Sigmoid colon (tissue), 6 donors: ENCODE measurements at regions not wholly inside any gene's neighbourhood (a gene's known extent, or its start where the extent isn't known, plus 50 kb on each side); places are given as distances from the start of the nearest gene placed in this dataset.

Source experiments
- DNase-seq: peaks from one replicate; pipeline ENCODE4 v3.0.0-alpha.2; 2019
- H3K27ac ChIP-seq, 4 donors: fragments of 200-600 bp; sonication (generic); one replicate each; pipeline ENCODE4 v1.5.1; 2016 to 2019; ENCODE audit warnings: mild to moderate bottlenecking in 1 of 4
- H3K27me3 ChIP-seq, 3 donors: fragments of 200-600 bp; sonication (generic); one replicate each; pipeline ENCODE4 v1.5.1; 2019; ENCODE audit warnings: mild to moderate bottlenecking in 1 of 3
- H3K36me3 ChIP-seq, 4 donors: fragments of 200-600 bp; sonication (generic); one replicate each; pipeline ENCODE4 v1.5.1; 2016 to 2019
- H3K4me1 ChIP-seq, 4 donors: fragments of 200-600 bp; sonication (generic); one replicate each; pipeline ENCODE4 v1.5.1; 2017 to 2019
- H3K4me3 ChIP-seq, 4 donors: fragments of 200-600 bp; sonication (generic); one replicate each; pipeline ENCODE4 v1.5.1; 2017 to 2019; ENCODE audit warnings: mild to moderate bottlenecking in 2 of 4, moderate library complexity in 1 of 4
- H3K9me3 ChIP-seq, 4 donors: fragments of 200-600 bp in 3 of 4; sonication (generic) in 3 of 4; one replicate each; pipeline versions ENCODE4 v1.5.1 to v1.6.1; 2013 to 2019
- EP300 ChIP-seq, 4 donors: sonication (generic); formaldehyde crosslinking; IDR thresholded peaks; one replicate each; pipeline ENCODE4 v1.6.1; 2017; ENCODE audit warnings: antibody characterized with exemption in 4 of 4
- POLR2A ChIP-seq, 2 donors: fragments of 450-650 bp; IDR thresholded peaks; one replicate each; pipeline ENCODE4 v1.6.1; 2016; ENCODE audit warnings: antibody characterized with exemption in 2 of 2, mild to moderate bottlenecking in 2 of 2, moderate library complexity in 2 of 2
- POLR2AphosphoS5 ChIP-seq, 4 donors: sonication (generic); formaldehyde crosslinking; IDR thresholded peaks; one replicate each; pipeline ENCODE4 v1.6.1; 2017; ENCODE audit warnings: antibody characterized with exemption in 4 of 4
- WGBS, 2 donors: extraction: QIAGEN DNeasy Blood & Tissue Kit; methylation state at CpG; one replicate each; pipeline ENCODE4 v1.1.7; 2013; 5-methylcytosine and 5-hydroxymethylcytosine counted together
- intact Hi-C: fragments of 100-400 bp; cut with DNase I; formaldehyde crosslinking; loops from one replicate; pipeline ENCODE4 v1.15.1; 2023
- TF ChIP-seq, protein P1 (sequence below), 4 experiments: fragments of 450-650 bp in 3 of 4; fragments of 200-600 bp in 1 of 4; IDR thresholded peaks; one replicate each; pipeline ENCODE4 v1.5.1; 2016 to 2019; ENCODE audit warnings: antibody characterized with exemption in 4 of 4, mild to moderate bottlenecking in 3 of 4, moderate library complexity in 2 of 4
- donor health status: healthy with polysubstance abuse.
- donor health status: healthy.

DNA sequence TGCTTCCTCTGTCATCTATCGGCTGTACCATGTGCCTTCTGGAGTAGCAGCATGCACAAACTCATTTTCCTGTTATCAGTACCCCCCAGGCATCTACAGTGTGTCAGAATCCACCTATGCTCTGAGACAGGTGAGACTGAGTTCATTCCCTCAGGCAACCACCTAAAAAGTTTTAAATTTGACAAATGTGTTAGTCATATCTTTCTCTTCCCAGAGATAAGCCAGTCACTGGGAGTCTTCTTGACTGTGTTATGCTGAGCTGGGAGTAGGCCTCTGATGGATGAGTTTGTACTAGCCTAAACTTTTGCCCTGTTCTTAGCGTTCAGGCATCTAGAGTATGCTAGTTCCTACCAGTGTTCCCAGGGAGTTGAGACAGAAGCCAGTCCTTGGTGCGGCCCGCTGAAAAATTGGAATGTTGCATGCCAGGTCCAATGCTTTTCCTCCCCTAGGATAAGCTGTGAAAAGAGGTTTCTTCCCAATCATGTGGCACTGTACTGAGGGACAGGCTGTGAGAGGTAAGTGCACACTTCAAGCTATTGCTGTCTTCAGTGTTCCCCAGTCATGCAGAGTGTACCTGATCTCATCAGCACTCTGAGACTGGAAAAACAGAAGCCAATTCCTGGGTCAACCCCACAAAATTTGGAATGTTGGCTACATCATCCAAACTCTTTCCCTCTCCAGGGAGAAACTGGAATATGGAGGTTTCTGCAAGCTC, 1202.3 kb downstream of the NCAM2 start:
- TF ChIP-seq, protein P1, sequence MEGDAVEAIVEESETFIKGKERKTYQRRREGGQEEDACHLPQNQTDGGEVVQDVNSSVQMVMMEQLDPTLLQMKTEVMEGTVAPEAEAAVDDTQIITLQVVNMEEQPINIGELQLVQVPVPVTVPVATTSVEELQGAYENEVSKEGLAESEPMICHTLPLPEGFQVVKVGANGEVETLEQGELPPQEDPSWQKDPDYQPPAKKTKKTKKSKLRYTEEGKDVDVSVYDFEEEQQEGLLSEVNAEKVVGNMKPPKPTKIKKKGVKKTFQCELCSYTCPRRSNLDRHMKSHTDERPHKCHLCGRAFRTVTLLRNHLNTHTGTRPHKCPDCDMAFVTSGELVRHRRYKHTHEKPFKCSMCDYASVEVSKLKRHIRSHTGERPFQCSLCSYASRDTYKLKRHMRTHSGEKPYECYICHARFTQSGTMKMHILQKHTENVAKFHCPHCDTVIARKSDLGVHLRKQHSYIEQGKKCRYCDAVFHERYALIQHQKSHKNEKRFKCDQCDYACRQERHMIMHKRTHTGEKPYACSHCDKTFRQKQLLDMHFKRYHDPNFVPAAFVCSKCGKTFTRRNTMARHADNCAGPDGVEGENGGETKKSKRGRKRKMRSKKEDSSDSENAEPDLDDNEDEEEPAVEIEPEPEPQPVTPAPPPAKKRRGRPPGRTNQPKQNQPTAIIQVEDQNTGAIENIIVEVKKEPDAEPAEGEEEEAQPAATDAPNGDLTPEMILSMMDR (IDR thresholded peaks at IDR 0.05) = no peak
- intact Hi-C loops = no loop called here
- H3K9me3 ChIP-seq = no peaks in the 10 kb centered on the region
- no peak for DNase-seq
- H3K27me3 ChIP-seq = no peaks in the 10 kb centered on the region
- H3K4me1 ChIP-seq = no peaks in the 10 kb centered on the region
- WGBS, 2 donors = 89 to 92% methylated on average over 4 of the region's 4 CpGs
- H3K4me3 ChIP-seq = no peak overlapping the region
- no peak overlapping the region for H3K27ac ChIP-seq
- no peaks in the 10 kb centered on the region for H3K36me3 ChIP-seq

DNA sequence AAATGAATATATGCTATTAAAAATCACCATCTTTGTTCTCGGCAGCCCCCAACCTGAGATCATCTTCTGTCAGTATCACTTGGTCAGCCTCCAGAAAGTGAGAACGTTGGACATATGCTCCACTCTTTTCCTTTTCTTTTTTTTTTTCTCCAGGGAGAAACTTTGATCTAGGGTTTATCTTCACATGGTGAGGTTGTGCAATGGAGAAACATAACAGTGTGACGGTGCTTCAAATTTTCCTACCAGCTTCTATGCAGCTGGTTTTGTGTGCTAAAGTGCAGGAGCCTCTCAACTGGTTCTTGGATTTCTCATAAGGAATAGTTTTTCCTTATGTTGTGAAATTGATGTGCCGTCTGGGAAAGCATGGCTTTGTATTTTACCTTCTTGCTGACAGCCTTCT, 1202.9 kb downstream of the NCAM2 start:
- H3K27me3 ChIP-seq = no peaks in the 10 kb centered on the region
- H3K27ac ChIP-seq = no peak overlapping the region
- no peaks in the 10 kb centered on the region for H3K36me3 ChIP-seq
- intact Hi-C loops = no loop called here
- H3K4me3 ChIP-seq = no peak overlapping the region
- no peak for TF ChIP-seq POLR2A (IDR thresholded peaks at IDR 0.05)
- no peak for TF ChIP-seq EP300 (IDR thresholded peaks at IDR 0.05)
- TF ChIP-seq POLR2AphosphoS5 (IDR thresholded peaks at IDR 0.05) = no peak
- TF ChIP-seq, protein P1 (IDR thresholded peaks at IDR 0.05) = no peak
- H3K4me1 ChIP-seq = no peaks in the 10 kb centered on the region
- no peak for DNase-seq
- H3K9me3 ChIP-seq = no peaks in the 10 kb centered on the region
- 80 to 87% methylated on average over 4 of the region's 4 CpGs for whole genome bisulfite sequencing, 2 donors

DNA sequence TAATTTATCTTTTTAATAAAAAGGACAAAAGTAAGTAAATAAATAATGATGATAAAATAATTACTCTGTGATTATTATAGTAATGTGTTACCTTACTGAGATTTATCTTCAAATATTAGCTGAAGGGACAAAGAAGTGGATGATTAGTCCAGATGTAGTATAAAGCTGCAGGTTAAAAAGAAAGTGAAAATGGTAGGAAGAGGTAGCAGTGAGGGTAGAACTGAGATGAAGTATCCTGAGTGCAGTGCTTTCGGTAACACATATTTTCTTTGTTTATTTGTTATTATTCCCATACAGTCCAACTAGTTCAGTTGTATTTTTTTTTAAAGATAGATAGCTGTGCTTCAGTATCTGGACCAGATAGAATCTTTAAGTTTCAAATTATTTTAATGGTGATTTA, 1203.5 kb downstream of the NCAM2 start:
- H3K27ac ChIP-seq = no peak overlapping the region
- no peaks in the 10 kb centered on the region for H3K27me3 ChIP-seq
- 85 to 92% methylated on average over 1 of the region's 1 CpG for WGBS, 2 donors
- no peaks in the 10 kb centered on the region for H3K4me1 ChIP-seq
- intact Hi-C loops = no loop called here
- TF ChIP-seq EP300 (IDR thresholded peaks at IDR 0.05) = no peak
- TF ChIP-seq, protein P1 (IDR thresholded peaks at IDR 0.05) = no peak
- TF ChIP-seq POLR2A (IDR thresholded peaks at IDR 0.05) = no peak
- no peak for TF ChIP-seq POLR2AphosphoS5 (IDR thresholded peaks at IDR 0.05)
- no peak overlapping the region for H3K4me3 ChIP-seq
- no peak for DNase-seq
- H3K9me3 ChIP-seq = no peaks in the 10 kb centered on the region
- H3K36me3 ChIP-seq = no peaks in the 10 kb centered on the region

DNA sequence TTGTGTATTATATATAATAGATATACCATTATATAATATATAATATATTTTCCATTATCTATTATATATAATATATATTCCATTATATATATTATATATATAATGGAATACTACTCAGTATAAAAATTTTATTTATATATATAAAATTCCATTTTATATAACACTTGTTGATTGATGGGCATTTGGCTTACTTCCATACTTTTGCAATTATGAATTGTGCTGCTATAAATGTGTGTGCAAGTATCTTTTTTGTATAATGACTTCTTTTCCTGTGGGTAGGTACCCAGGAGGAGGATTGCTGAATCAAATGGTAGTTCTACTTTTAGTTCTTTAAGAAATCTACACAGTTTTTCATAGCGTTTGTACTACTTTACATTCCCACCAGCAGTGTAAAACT, 1211.1 kb downstream of the NCAM2 start:
- Histone ChIP-seq H3K4me1 (no peaks in the 10 kb centered on the region), H3K4me3 (no peak overlapping the region), H3K9me3 (no peaks in the 10 kb centered on the region), H3K27ac (no peak overlapping the region), H3K27me3 (no peaks in the 10 kb centered on the region), H3K36me3 (no peaks in the 10 kb centered on the region)
- 85 to 88% methylated on average over 1 of the region's 1 CpG for WGBS, 2 donors
- TF ChIP-seq POLR2A (IDR thresholded peaks at IDR 0.05) (no peak), EP300 (IDR thresholded peaks at IDR 0.05) (no peak)
- DNase-seq = no peak
- intact Hi-C loops = no loop called here

DNA sequence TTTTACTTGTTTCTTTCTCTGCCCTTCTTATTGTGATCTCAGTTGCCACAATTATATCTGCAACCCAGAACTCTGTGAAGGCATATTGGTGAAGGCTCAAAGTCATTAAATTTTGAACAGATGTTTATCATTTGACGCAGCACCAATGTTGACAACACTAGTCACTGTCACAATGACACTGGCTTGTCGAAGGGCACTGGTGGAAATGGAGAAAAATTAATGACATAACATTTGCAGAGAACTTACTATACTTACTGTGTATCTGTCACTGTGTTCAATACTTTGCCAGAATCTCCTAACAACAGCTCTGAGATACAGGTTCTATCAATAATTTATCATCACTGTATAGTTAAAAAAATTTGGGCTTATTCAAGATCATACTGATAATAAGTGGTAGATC, 1213.7 kb downstream of the NCAM2 start:
- TF ChIP-seq EP300 (IDR thresholded peaks at IDR 0.05) (no peak), POLR2A (IDR thresholded peaks at IDR 0.05) (no peak), POLR2AphosphoS5 (IDR thresholded peaks at IDR 0.05) (no peak)
- TF ChIP-seq, protein P1 (IDR thresholded peaks at IDR 0.05) = no peak
- no peak for DNase-seq
- 87 to 88% methylated on average over 2 of the region's 2 CpGs for WGBS, 2 donors
- H3K4me1 ChIP-seq = no peaks in the 10 kb centered on the region
- H3K9me3 ChIP-seq = no peaks in the 10 kb centered on the region
- H3K4me3 ChIP-seq = no peak overlapping the region
- intact Hi-C loops = no loop called here
- H3K36me3 ChIP-seq = no peaks in the 10 kb centered on the region
- H3K27ac ChIP-seq = no peak overlapping the region
- H3K27me3 ChIP-seq = no peaks in the 10 kb centered on the region
